HCT116 (cell line): ENCODE measurements at regions not wholly inside any gene's neighbourhood (a gene's known extent, or its start where the extent isn't known, plus 50 kb on each side); places are given as distances from the start of the nearest gene placed in this dataset.

Experiments used
- ATAC-seq: fragments of 200-7000 bp; cut with Tn5 transposase; 2 replicates; pipeline ENCODE4 v1.9.1; 2020; ENCODE audit warnings: mild to moderate bottlenecking, moderate library complexity
- BruUV-seq: library from RNA; stranded (reverse); fragments of 400-500 nt; replicated peaks from 2 replicates; lab custom pipeline; 2021; lab: Mats Ljungman, UMichigan
- CTCF ChIA-PET: fragments of 300-600 bp; sonication (Branson Sonifier 250); formaldehyde crosslinking; loops from one replicate; lab custom pipeline; 2021; ENCODE audit warnings: antibody characterized with exemption; lab: Charles Lee
- POLR2A ChIA-PET: fragments of 300-600, 350-600 bp; sonication (Branson Sonifier 250); formaldehyde crosslinking; loops from one replicate; lab custom pipeline; 2021; ENCODE audit warnings: antibody characterized with exemption; lab: Charles Lee
- RAD21 ChIA-PET, 2 experiments: fragments of 300-600 bp; sonication (Branson Sonifier 250); formaldehyde crosslinking; loops; one replicate each; lab custom pipeline; 2023; ENCODE audit warnings: low total read pairs in 2 of 2; ENCODE audit not compliant: uncharacterized antibody in 2 of 2, unreplicated experiment in 2 of 2, low non-redundant PET in 1 of 2; lab: Charles Lee
- DNase-seq: peaks from one replicate; pipeline ENCODE4 v3.0.0-alpha.2; 2010; ENCODE audit warnings: low read depth, low spot score
- H2AFZ ChIP-seq: fragments of 200-600 bp; shearing (Covaris generic), sonication (generic); 2 replicates; pipeline ENCODE4 v1.6.1; 2017; ENCODE audit warnings: low read depth, mixed run types, mixed read lengths, antibody characterized with exemption, low read length; ENCODE audit not compliant: poor library complexity, severe bottlenecking
- H3K27ac ChIP-seq: 2 replicates; pipeline ENCODE4 v1.5.1; 2012; ENCODE audit warnings: low read depth, low read length
- H3K27me3 ChIP-seq: fragments of 200-600 bp; sonication (generic); 2 replicates; pipeline ENCODE4 v1.6.1; 2016; ENCODE audit warnings: mixed run types, low read length, mixed read lengths; ENCODE audit not compliant: insufficient read depth
- H3K36me3 ChIP-seq, 2 experiments: fragments of 200-500 bp in 1 of 2; fragments of 200-600 bp in 1 of 2; sonication (Bioruptor generic) in 1 of 2; sonication (generic) in 1 of 2; 2 replicates each; pipeline versions ENCODE4 v1.5.1 to v1.6.1; 2014 to 2016; ENCODE audit warnings: low read length in 2 of 2, inconsistent platforms in 1 of 2, mixed read lengths in 1 of 2, mixed run types in 1 of 2; ENCODE audit not compliant: insufficient read depth in 2 of 2, control insufficient read depth in 1 of 2
- H3K4me1 ChIP-seq, 2 experiments: fragments of 200-600 bp in 1 of 2; sonication (generic) in 1 of 2; 2 replicates each; pipeline versions ENCODE4 v1.5.1 to v1.6.1; 2012 to 2017; ENCODE audit warnings: low read length in 2 of 2, inconsistent platforms in 1 of 2, mild to moderate bottlenecking in 1 of 2, mixed read lengths in 1 of 2, mixed run types in 1 of 2, moderate library complexity in 1 of 2; ENCODE audit not compliant: insufficient read depth in 2 of 2, control insufficient read depth in 1 of 2
- H3K4me2 ChIP-seq: fragments of 200-600 bp; sonication (generic); 2 replicates; pipeline ENCODE4 v1.6.1; 2017; ENCODE audit warnings: mixed run types, low read length, mixed read lengths
- H3K4me3 ChIP-seq, 2 experiments: fragments of 200-600 bp in 1 of 2; sonication (generic) in 1 of 2; replicated peaks in 1 of 2; 2 replicates each; pipeline ENCODE4 v1.5.1; 2011 to 2016; ENCODE audit warnings: low read length in 2 of 2, control low read depth in 1 of 2, low read depth in 1 of 2, mild to moderate bottlenecking in 1 of 2, mixed read lengths in 1 of 2, mixed run types in 1 of 2
- H3K79me2 ChIP-seq: fragments of 200-600 bp; sonication (generic); 2 replicates; pipeline ENCODE4 v1.6.1; 2017; ENCODE audit warnings: mild to moderate bottlenecking, mixed run types, low read length, moderate library complexity, mixed read lengths; ENCODE audit not compliant: insufficient read depth
- H3K9ac ChIP-seq: fragments of 200-600 bp; sonication (generic); 2 replicates; pipeline ENCODE4 v1.6.1; 2016; ENCODE audit warnings: low read length, mixed read lengths
- H3K9me2 ChIP-seq: fragments of 200-600 bp; sonication (generic), shearing (Covaris generic); 2 replicates; pipeline ENCODE4 v1.6.1; 2017; ENCODE audit warnings: mixed run types, mild to moderate bottlenecking, moderate library complexity; ENCODE audit not compliant: insufficient read depth
- H3K9me3 ChIP-seq, 2 experiments: fragments of 200-500 bp in 1 of 2; fragments of 200-600 bp in 1 of 2; sonication (Bioruptor generic) in 1 of 2; sonication (generic) in 1 of 2; 2 replicates each; pipeline ENCODE4 v1.6.1; 2014 to 2017; ENCODE audit warnings: low read length in 2 of 2, mixed read lengths in 2 of 2, inconsistent platforms in 1 of 2, low read depth in 1 of 2, mild to moderate bottlenecking in 1 of 2, mixed run types in 1 of 2, moderate library complexity in 1 of 2; ENCODE audit not compliant: control insufficient read depth in 1 of 2, insufficient read depth in 1 of 2
- H4K20me1 ChIP-seq: fragments of 200-600 bp; sonication (generic), shearing (Covaris generic); 2 replicates; pipeline ENCODE4 v1.6.1; 2017; ENCODE audit warnings: mixed run types, mild to moderate bottlenecking, moderate library complexity; ENCODE audit not compliant: insufficient read depth
- ATF3 ChIP-seq: IDR thresholded peaks from 2 replicates; pipeline ENCODE4 v1.6.1; 2012
- CBX3 ChIP-seq: IDR thresholded peaks from 2 replicates; pipeline ENCODE4 v1.6.1; 2012; ENCODE audit warnings: low read depth
- CEBPB ChIP-seq: IDR thresholded peaks from 2 replicates; pipeline ENCODE4 v1.6.1; 2012; ENCODE audit warnings: low read depth
- CTCF ChIP-seq, 3 experiments: fragments of 200-600 bp in 1 of 3; sonication (generic) in 1 of 3; IDR thresholded peaks in 2 of 3; conservative IDR thresholded peaks in 1 of 3; 2 replicates each; pipeline ENCODE4 v1.5.1; 2012 to 2017; ENCODE audit warnings: low read depth in 2 of 3, low read length in 2 of 3, antibody characterized with exemption in 1 of 3, borderline replicate concordance in 1 of 3, control low read depth in 1 of 3, mild to moderate bottlenecking in 1 of 3, mixed read lengths in 1 of 3, mixed run types in 1 of 3, moderate library complexity in 1 of 3; ENCODE audit not compliant: insufficient read depth in 1 of 3
- EGR1 ChIP-seq: IDR thresholded peaks from 2 replicates; pipeline ENCODE4 v1.6.1; 2012; ENCODE audit warnings: low read depth
- ELF1 ChIP-seq: IDR thresholded peaks from 2 replicates; pipeline ENCODE4 v1.6.1; 2012; ENCODE audit warnings: low read depth, borderline replicate concordance
- EZH2 ChIP-seq: fragments of 200-600 bp; sonication (generic); IDR thresholded peaks from 2 replicates; pipeline ENCODE4 v1.6.1; 2017; ENCODE audit warnings: antibody characterized with exemption, mixed run types
- FOSL1 ChIP-seq: IDR thresholded peaks from 2 replicates; pipeline ENCODE4 v1.6.1; 2012; ENCODE audit warnings: low read depth
- JUND ChIP-seq: IDR thresholded peaks from 2 replicates; pipeline ENCODE4 v1.6.1; 2012
- POLR2AphosphoS5 ChIP-seq: IDR thresholded peaks from 2 replicates; pipeline ENCODE4 v1.6.1; 2011; ENCODE audit warnings: mild to moderate bottlenecking, low read depth, low read length, moderate library complexity
- REST ChIP-seq: IDR thresholded peaks from 2 replicates; pipeline ENCODE4 v1.6.1; 2012; ENCODE audit warnings: low read depth
- SIN3A ChIP-seq: IDR thresholded peaks from 2 replicates; pipeline ENCODE4 v1.6.1; 2012; ENCODE audit warnings: low read depth
- SRF ChIP-seq: IDR thresholded peaks from 2 replicates; pipeline ENCODE4 v1.6.1; 2012; ENCODE audit warnings: low read depth
- TCF7L2 ChIP-seq: IDR thresholded peaks from 2 replicates; pipeline ENCODE4 v1.7.0; 2011; ENCODE audit warnings: borderline replicate concordance, inconsistent platforms; ENCODE audit not compliant: insufficient read depth, insufficient read length; ENCODE audit errors: extremely low read depth
- YY1 ChIP-seq: IDR thresholded peaks from 2 replicates; pipeline ENCODE4 v1.6.1; 2011; ENCODE audit warnings: low read length, low read depth, moderate library complexity, mild to moderate bottlenecking; ENCODE audit not compliant: insufficient replicate concordance; ENCODE audit errors: extremely low read depth
- ZNF274 ChIP-seq: fragments of 200-500 bp; sonication (Bioruptor generic); IDR thresholded peaks from 2 replicates; pipeline ENCODE4 v1.6.1; 2014; ENCODE audit warnings: mild to moderate bottlenecking, low read depth, low read length, inconsistent platforms
- intact Hi-C: fragments of 100-400 bp; cut with micrococcal nuclease; formaldehyde crosslinking; loops from 2 replicates; pipeline ENCODE4 v1.10.0; 2022

- Histone ChIP-seq H3K4me1 (no peaks in the 10 kb centered on the region), H3K9me3 (no peaks in the 10 kb centered on the region), H3K4me3 (no peak overlapping the region), H4K20me1 (no peaks in the 10 kb centered on the region), H3K36me3 (no peaks in the 10 kb centered on the region), H2AFZ (no peak overlapping the region), H3K27me3 (peaks cover 43% of the 10 kb centered on the region), H3K9ac (no peak overlapping the region), H3K27ac (no peak overlapping the region), H3K79me2 (no peaks in the 10 kb centered on the region), H3K4me2 (no peak overlapping the region), H3K9me2 (no peaks in the 10 kb centered on the region)
- DNase-seq, result no peak
- intact Hi-C loops, result no loop called here
- ATAC-seq, result no peak
- POLR2A ChIA-PET, result no interaction called here
- TF ChIP-seq CTCF (IDR thresholded peaks at IDR 0.05 in 2 of 3, conservative IDR thresholded peaks at IDR 0.05 in 1 of 3; ENCODE audit: borderline replicate concordance in 1 of 3, insufficient read depth in 1 of 3, low read depth in 2 of 3, low read length in 2 of 3), result no peak
- TF ChIP-seq SRF, result no peak
- TF ChIP-seq EZH2, result no peak
- no peak for TF ChIP-seq ATF3
- no peak for TF ChIP-seq POLR2AphosphoS5
- no peak for TF ChIP-seq TCF7L2
- no peak for TF ChIP-seq EGR1
- no peak for TF ChIP-seq SIN3A
- TF ChIP-seq CBX3, result no peak
- TF ChIP-seq ZNF274, result no peak
- TF ChIP-seq JUND, result no peak
- TF ChIP-seq ELF1, result no peak
- TF ChIP-seq YY1, result no peak
- no peak for TF ChIP-seq CEBPB
- TF ChIP-seq FOSL1, result no peak
- no peak for TF ChIP-seq REST
- BruUV-seq, result no TSS peak
- RAD21 ChIA-PET, result no interaction called here
- CTCF ChIA-PET, result no interaction called here
These were observed 56.0 kb upstream of the ST8SIA3 start for GRCh38 chr18:57296336-57296735.
